ENCODE measurements at regions not wholly inside any gene's neighbourhood (a gene's known extent, or its start where the extent isn't known, plus 50 kb on each side); places are given as distances from the start of the nearest gene placed in this dataset.

- TF ChIP-seq CTCF (IDR thresholded peaks at IDR 0.05; ENCODE audit: poor library complexity) (no peak), EZH2 (IDR thresholded peaks at IDR 0.05; ENCODE audit: borderline replicate concordance) (no peak), EZH2phosphoT487 (IDR thresholded peaks at IDR 0.05; ENCODE audit: low read depth, severe bottlenecking, unreplicated experiment) (no peak)
Observed at GRCh38 chr6:93989630-93990029, 570.3 kb upstream of the EPHA7 start.
